Kidney epithelial cell (primary cell): ENCODE measurements at regions not wholly inside any gene's neighbourhood (a gene's known extent, or its start where the extent isn't known, plus 50 kb on each side); places are given as distances from the start of the nearest gene placed in this dataset.
A peak's percentile ranks its signal among the peaks of the same experiment; 100 is the strongest.

ENCODE experiments used
- DNase-seq: peaks from one replicate; pipeline ENCODE4 v3.0.0-alpha.2; 2010; ENCODE audit warnings: low read depth
- H3K27me3 ChIP-seq: 2 replicates; pipeline ENCODE4 v1.6.0; 2011; ENCODE audit warnings: low read length; ENCODE audit not compliant: control insufficient read depth, insufficient read depth
- H3K36me3 ChIP-seq: 2 replicates; pipeline ENCODE4 v1.5.1; 2011; ENCODE audit warnings: low read length; ENCODE audit not compliant: control insufficient read depth, insufficient read depth
- H3K4me3 ChIP-seq: 2 replicates; pipeline ENCODE4 v1.5.1; 2011; ENCODE audit warnings: low read depth, mild to moderate bottlenecking, control low read depth, low read length
- TF ChIP-seq, protein P1 (sequence below): IDR thresholded peaks from 2 replicates; pipeline ENCODE4 v1.5.1; 2011; ENCODE audit warnings: mild to moderate bottlenecking, moderate library complexity, low read length, control low read depth, inconsistent platforms; ENCODE audit not compliant: insufficient read depth, poor library complexity, severe bottlenecking

DNA sequence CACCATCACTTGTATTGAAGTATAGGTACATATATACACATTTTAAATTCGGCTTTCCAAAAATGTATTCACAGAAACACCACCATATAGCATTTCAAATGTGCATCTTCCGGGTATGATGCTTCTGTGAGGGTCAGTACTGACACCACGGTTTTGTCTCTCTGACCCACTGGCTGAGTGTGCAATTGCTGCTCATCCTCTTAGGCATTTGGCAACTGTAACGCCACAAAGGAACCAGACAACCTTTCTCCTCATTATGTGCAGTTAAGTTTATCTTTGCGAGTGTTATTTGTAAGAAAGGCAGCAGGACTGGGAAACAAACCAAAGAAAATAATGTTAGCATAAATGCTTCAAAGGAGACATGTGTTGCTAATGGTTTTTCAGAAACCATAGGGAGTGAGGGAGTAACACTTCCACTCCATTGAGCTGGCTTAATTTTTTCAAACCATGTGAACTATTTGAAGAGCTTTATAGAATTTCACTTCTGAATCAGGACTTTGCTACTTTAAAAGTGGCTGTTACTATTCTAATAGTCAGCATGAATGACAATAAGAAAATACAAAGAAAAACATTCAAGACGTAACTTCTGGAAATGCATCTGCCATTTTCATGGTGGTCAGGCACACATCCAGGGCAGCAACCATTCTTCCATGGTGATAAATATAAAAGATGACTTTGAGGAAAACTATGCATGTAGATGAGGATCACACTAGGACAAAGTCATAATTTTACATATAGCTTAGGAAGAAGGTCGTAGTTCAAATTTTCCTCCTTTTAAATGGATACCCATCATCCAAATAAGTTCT is 423.3 kb downstream of the MZT1 start:
- Histone ChIP-seq H3K36me3 (no peaks in the 10 kb centered on the region), H3K27me3 (no peaks in the 10 kb centered on the region), H3K4me3 (no peak overlapping the region)
- DNase-seq: no peak
- TF ChIP-seq, protein P1, sequence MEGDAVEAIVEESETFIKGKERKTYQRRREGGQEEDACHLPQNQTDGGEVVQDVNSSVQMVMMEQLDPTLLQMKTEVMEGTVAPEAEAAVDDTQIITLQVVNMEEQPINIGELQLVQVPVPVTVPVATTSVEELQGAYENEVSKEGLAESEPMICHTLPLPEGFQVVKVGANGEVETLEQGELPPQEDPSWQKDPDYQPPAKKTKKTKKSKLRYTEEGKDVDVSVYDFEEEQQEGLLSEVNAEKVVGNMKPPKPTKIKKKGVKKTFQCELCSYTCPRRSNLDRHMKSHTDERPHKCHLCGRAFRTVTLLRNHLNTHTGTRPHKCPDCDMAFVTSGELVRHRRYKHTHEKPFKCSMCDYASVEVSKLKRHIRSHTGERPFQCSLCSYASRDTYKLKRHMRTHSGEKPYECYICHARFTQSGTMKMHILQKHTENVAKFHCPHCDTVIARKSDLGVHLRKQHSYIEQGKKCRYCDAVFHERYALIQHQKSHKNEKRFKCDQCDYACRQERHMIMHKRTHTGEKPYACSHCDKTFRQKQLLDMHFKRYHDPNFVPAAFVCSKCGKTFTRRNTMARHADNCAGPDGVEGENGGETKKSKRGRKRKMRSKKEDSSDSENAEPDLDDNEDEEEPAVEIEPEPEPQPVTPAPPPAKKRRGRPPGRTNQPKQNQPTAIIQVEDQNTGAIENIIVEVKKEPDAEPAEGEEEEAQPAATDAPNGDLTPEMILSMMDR: no peak

DNA sequence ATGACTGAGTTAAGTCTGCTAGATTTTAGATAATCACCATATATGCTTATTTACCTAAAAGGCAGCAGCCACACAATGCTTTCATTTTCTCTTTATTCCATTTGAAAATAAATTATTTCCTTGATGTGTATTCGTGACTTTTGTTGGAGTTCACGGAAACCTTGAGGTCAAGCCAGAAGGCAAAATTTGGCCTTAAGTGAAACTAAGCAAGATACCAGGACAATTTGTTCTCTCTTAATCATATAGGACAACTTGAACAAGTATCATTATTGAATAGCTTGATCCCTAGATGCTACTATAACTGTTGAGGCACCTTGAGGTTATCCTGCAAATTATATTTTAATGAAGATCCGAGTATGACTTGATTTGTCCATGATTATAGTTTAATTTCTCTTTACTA is 429.2 kb upstream of the DACH1 start:
- TF ChIP-seq, protein P1: no peak
- Histone ChIP-seq H3K27me3 (no peaks in the 10 kb centered on the region), H3K4me3 (no peak overlapping the region), H3K36me3 (no peaks in the 10 kb centered on the region)
- DNase-seq: no peak

DNA sequence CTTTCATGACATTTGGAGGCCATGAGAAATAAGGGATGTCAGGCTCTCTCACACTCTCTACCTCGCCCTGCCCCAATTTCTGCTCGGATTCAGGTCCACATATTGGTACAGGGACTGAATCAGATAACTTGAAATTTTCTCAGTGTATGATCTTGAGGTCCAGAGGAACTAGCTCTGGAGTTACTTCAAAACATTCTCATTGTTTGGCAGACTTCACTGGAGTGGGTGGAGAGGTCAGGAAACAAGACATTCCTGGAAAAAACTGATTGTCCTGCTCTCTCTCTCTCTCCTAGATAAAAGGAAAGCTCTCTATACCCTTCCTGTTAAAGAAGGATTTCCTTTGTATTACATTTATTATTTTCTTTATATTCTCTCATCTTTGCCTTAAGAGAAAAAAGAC is 428.1 kb upstream of the DACH1 start:
- TF ChIP-seq, protein P1: no peak
- Histone ChIP-seq H3K4me3 (no peak overlapping the region), H3K36me3 (no peaks in the 10 kb centered on the region), H3K27me3 (no peaks in the 10 kb centered on the region)
- no peak for DNase-seq

DNA sequence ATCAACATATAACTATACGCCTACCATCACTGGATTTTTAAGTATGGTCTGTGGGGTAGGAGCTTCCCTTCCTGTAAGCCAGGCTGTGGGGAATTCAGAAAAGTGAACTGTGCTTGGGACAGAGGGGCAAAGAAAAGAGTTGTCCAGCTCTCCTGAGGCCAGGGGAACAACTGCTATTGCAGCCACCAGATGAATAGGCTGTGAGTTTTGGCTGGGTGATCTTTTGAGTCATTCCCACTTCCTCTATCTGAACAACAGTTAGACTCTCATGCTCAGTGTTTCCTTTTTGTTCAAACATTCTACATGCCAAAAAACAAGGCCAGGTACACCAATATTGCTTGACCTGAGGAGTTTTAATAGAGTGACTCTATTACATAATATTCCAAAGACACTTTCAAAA is 426.2 kb upstream of the DACH1 start:
- no peak for DNase-seq

DNA sequence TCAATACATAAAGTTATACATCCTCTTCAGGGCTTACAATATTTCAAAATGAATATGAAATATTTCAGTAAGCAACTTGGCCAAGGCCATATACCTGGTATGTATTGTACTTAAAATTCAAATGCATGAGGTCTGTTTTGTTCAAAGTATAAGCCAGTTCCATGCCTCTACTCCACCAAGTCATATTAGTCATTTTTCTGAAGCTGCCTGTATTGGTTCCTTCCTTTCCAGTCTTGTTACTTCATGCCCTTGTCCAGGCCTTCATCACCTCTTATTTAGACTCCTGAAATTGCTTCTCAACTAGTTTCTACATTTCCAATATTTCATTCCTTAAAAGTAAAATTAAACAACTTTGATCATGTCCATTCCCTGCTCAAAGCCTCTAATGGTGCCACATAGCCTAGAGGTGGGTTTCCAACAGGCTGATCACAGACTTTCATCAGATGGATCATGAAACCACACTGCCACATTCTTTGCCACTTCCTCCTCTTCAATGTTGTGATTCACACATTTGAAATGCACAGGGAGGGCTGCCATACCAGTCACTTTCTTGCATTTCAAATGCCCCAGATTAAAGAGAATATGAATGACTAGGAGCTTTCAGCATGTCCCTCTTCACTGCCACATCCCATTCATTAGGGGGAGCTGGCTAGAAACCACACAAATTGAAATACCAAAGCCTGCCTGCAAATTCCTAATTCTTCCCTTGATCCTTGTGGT is 424.1 kb upstream of the DACH1 start:
- Histone ChIP-seq H3K4me3 (no peak overlapping the region), H3K27me3 (no peaks in the 10 kb centered on the region), H3K36me3 (no peaks in the 10 kb centered on the region)
- TF ChIP-seq, protein P1: no peak
- peak; percentile 94 for DNase-seq

More for the DNA sequence above, 426.2 kb upstream of the DACH1 start:
- no peaks in the 10 kb centered on the region for H3K27me3 ChIP-seq
- H3K36me3 ChIP-seq: no peaks in the 10 kb centered on the region
- TF ChIP-seq, protein P1: no peak
- no peak overlapping the region for H3K4me3 ChIP-seq

DNA sequence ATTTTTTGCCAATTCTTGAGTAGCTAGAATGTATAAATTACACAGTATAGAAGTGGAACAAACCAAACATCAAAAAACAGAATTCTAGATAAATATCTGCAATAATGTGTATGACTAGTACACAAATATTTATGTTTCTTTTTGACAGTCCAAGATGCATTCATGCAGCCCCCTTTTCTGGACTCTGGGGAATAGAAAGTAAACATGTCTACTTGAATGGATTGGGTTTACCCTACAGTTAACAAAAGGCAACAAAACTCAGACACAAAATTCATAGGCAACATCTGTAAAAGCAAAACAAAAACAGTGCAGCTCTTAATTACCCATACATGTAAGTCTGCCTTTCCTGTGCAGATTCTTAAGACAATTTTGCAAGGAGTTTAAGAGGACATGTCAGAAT is 419.4 kb upstream of the DACH1 start:
- TF ChIP-seq, protein P1: no peak
- DNase-seq: no peak
- Histone ChIP-seq H3K4me3 (no peak overlapping the region), H3K27me3 (no peaks in the 10 kb centered on the region), H3K36me3 (no peaks in the 10 kb centered on the region)
